ENCODE measurements at regions not wholly inside any gene's neighbourhood (a gene's known extent, or its start where the extent isn't known, plus 50 kb on each side); places are given as distances from the start of the nearest gene placed in this dataset.

GRCh38 chrX:152079768-152080167 lies 58.6 kb downstream of the MAGEA10 start:
- TF ChIP-seq EZH2 (IDR thresholded peaks at IDR 0.05; ENCODE audit: insufficient read depth, poor library complexity, severe bottlenecking) (no peak), EZH2phosphoT487 (IDR thresholded peaks at IDR 0.05; ENCODE audit: insufficient read depth, low read depth) (no peak)

All from GM23248 (cell line).